K562 (cell line): ENCODE measurements at regions not wholly inside any gene's neighbourhood (a gene's known extent, or its start where the extent isn't known, plus 50 kb on each side); places are given as distances from the start of the nearest gene placed in this dataset.

Experiments used
- ATAC-seq: fragments of 200-7000 bp; cut with Tn5 transposase; 3 replicates; pipeline ENCODE4 v1.9.1; 2020; ENCODE audit warnings: moderate library complexity
- BruUV-seq: library from RNA; stranded (reverse); fragments of 400-500 nt; replicated peaks from 2 replicates; lab custom pipeline; 2021; lab: Mats Ljungman, UMichigan
- CTCF ChIA-PET: fragments of 300-600 bp; formaldehyde crosslinking; extraction: SDS; loops from one replicate; lab custom pipeline; 2021; ENCODE audit warnings: low intra/inter-chr PET ratio; lab: Yijun Ruan, JAX
- POLR2A ChIA-PET: fragments of 300-600, 350-650 bp; sonication (Branson Sonifier 250); formaldehyde crosslinking; extraction: SDS; loops from one replicate; lab custom pipeline; 2021; ENCODE audit warnings: antibody characterized with exemption, inconsistent platforms; lab: Yijun Ruan, JAX
- DNase-seq, 4 experiments: peaks; one replicate each; pipeline versions ENCODE4 v3.0.0 to v3.0.0-alpha.2; 2011 to 2018; ENCODE audit warnings: low spot score in 3 of 4, mixed read lengths in 3 of 4; ENCODE audit errors: extremely low read depth in 1 of 4
- FAIRE-seq: peaks from 2 replicates; lab custom pipeline; 2011; peaks lifted over from hg19 to GRCh38; lab: Jason Lieb, UNC
- H2AFZ ChIP-seq: 2 replicates; pipeline ENCODE4 v1.6.0; 2011; ENCODE audit warnings: low read depth, low read length, control low read depth, inconsistent platforms
- H3K27ac ChIP-seq: fragments of 200-600 bp; 3 replicates; pipeline ENCODE4 v1.8.0; 2011; ENCODE audit warnings: low read depth, mild to moderate bottlenecking, control low read depth, inconsistent platforms, low read length, moderate library complexity, mixed read lengths; ENCODE audit errors: extremely low read depth
- H3K27me3 ChIP-seq, 2 experiments: fragments of 300-600 bp in 1 of 2; 2 replicates in 1 of 2; 3 replicates in 1 of 2; pipeline versions ENCODE4 v1.6.0 to v1.8.0; 2011; ENCODE audit warnings: inconsistent platforms in 2 of 2, low read length in 2 of 2, mild to moderate bottlenecking in 1 of 2, mixed read lengths in 1 of 2, moderate library complexity in 1 of 2; ENCODE audit not compliant: control insufficient read depth in 2 of 2, insufficient read depth in 2 of 2
- H3K36me3 ChIP-seq: fragments of 300-600 bp; 3 replicates; pipeline ENCODE4 v1.8.0; 2011; ENCODE audit warnings: mild to moderate bottlenecking, low read length, inconsistent platforms; ENCODE audit not compliant: control insufficient read depth, insufficient read depth
- H3K4me1 ChIP-seq, 2 experiments: fragments of 200-600 bp in 1 of 2; replicated peaks in 1 of 2; 2 replicates in 1 of 2; 3 replicates in 1 of 2; pipeline versions ENCODE4 v1.5.1 to v1.8.0; 2011; ENCODE audit warnings: inconsistent platforms in 2 of 2, low read length in 2 of 2, mild to moderate bottlenecking in 1 of 2, mixed read lengths in 1 of 2, moderate library complexity in 1 of 2; ENCODE audit not compliant: control insufficient read depth in 2 of 2, insufficient read depth in 2 of 2
- H3K4me2 ChIP-seq: 2 replicates; pipeline ENCODE4 v1.6.1; 2011; ENCODE audit warnings: low read length, control low read depth, inconsistent platforms, mixed read lengths; ENCODE audit not compliant: insufficient read depth
- H3K4me3 ChIP-seq: fragments of 200-600 bp; sonication (generic), shearing (Covaris generic); 2 replicates; pipeline ENCODE4 v1.5.1; 2016; ENCODE audit warnings: control low read depth, inconsistent platforms
- H3K79me2 ChIP-seq: fragments of 200-600 bp; 3 replicates; pipeline ENCODE4 v1.8.0; 2011; ENCODE audit warnings: low read length, inconsistent platforms; ENCODE audit not compliant: control insufficient read depth, insufficient read depth
- H3K9ac ChIP-seq, 2 experiments: 2 replicates each; pipeline versions ENCODE4 v1.6.0 to v1.6.1; 2011; ENCODE audit warnings: low read depth in 2 of 2, low read length in 2 of 2, control low read depth in 1 of 2, inconsistent platforms in 1 of 2, mild to moderate bottlenecking in 1 of 2, mixed read lengths in 1 of 2; ENCODE audit not compliant: insufficient read depth in 1 of 2
- H3K9me1 ChIP-seq: one replicate; pipeline ENCODE4 v1.6.0; 2011; ENCODE audit warnings: inconsistent platforms, mild to moderate bottlenecking, low read length, moderate library complexity; ENCODE audit not compliant: control insufficient read depth, insufficient read depth
- H3K9me3 ChIP-seq: replicated peaks from 2 replicates; pipeline ENCODE4 v1.5.1; 2011; ENCODE audit warnings: low read depth, low read length, inconsistent platforms; ENCODE audit not compliant: control insufficient read depth, insufficient read depth
- H4K20me1 ChIP-seq: replicated peaks from 2 replicates; pipeline ENCODE4 v1.6.1; 2011; ENCODE audit warnings: low read length, inconsistent platforms, mixed read lengths; ENCODE audit not compliant: control insufficient read depth, insufficient read depth
- BHLHE40 ChIP-seq: IDR thresholded peaks from 2 replicates; pipeline ENCODE4 v1.6.1; 2011; ENCODE audit warnings: low read length, improper control_type of control experiment
- CTCF ChIP-seq, 3 experiments: IDR thresholded peaks in 2 of 3; conservative IDR thresholded peaks in 1 of 3; 2 replicates each; pipeline ENCODE4 v1.5.1; 2011 to 2012; ENCODE audit warnings: low read length in 3 of 3, mild to moderate bottlenecking in 3 of 3, control low read depth in 2 of 3, improper control_type of control experiment in 1 of 3, inconsistent platforms in 1 of 3, low read depth in 1 of 3, mixed read lengths in 1 of 3, moderate library complexity in 1 of 3; ENCODE audit not compliant: insufficient read depth in 2 of 3
- DEAF1 ChIP-seq: fragments of 450-650 bp; formaldehyde crosslinking; IDR thresholded peaks from 2 replicates; pipeline ENCODE4 v1.4.0; 2020; ENCODE audit warnings: mild to moderate bottlenecking, moderate library complexity
- ELK3 ChIP-seq: fragments of 450-650 bp; formaldehyde crosslinking; IDR thresholded peaks from 2 replicates; pipeline ENCODE4 v1.4.0; 2020; ENCODE audit warnings: mild to moderate bottlenecking
- GATA2 ChIP-seq: sonication (generic); formaldehyde crosslinking; IDR thresholded peaks from 2 replicates; pipeline ENCODE4 v1.4.0; 2020; ENCODE audit warnings: mild to moderate bottlenecking, missing genetic modification reagents
- GTF2E2 ChIP-seq: fragments of 200-800 bp; sonication (Bioruptor generic); IDR thresholded peaks from 2 replicates; pipeline ENCODE4 v1.6.1; 2016; ENCODE audit warnings: missing genetic modification characterization, missing compliant biosample characterization
- ID3 ChIP-seq, 2 experiments: fragments of 250-450 bp in 1 of 2; fragments of 450-650 bp in 1 of 2; sonication (Bioruptor Pico) in 1 of 2; IDR thresholded peaks; 2 replicates each; pipeline versions ENCODE4 v1.6.1 to v1.8.0; 2016 to 2021; ENCODE audit warnings: mild to moderate bottlenecking in 2 of 2, moderate library complexity in 2 of 2, missing compliant biosample characterization in 1 of 2, missing genetic modification characterization in 1 of 2
- NFATC3 ChIP-seq: fragments of 450-650 bp; IDR thresholded peaks from 2 replicates; pipeline ENCODE4 v1.6.1; 2017; ENCODE audit warnings: mild to moderate bottlenecking
- RAD21 ChIP-seq, 2 experiments: fragments of 250-450 bp in 1 of 2; fragments of 450-650 bp in 1 of 2; sonication (Bioruptor Pico) in 1 of 2; formaldehyde crosslinking in 1 of 2; IDR thresholded peaks in 1 of 2; conservative IDR thresholded peaks in 1 of 2; 2 replicates each; pipeline versions ENCODE4 v1.4.0 to v1.8.0; 2020 to 2022; ENCODE audit warnings: mild to moderate bottlenecking in 2 of 2, moderate library complexity in 1 of 2
- RUNX1 ChIP-seq: sonication (generic); IDR thresholded peaks from 2 replicates; pipeline ENCODE4 v1.6.1; 2016; ENCODE audit warnings: antibody characterized with exemption, low read depth
- SMAD3 ChIP-seq: fragments of 450-650 bp; formaldehyde crosslinking; conservative IDR thresholded peaks from 2 replicates; pipeline ENCODE4 v1.4.0; 2020; ENCODE audit warnings: mild to moderate bottlenecking
- WGBS: fragments of 100-300 bp; shearing (Covaris generic); methylation state at CpG from one replicate; pipeline ENCODE4 v1.1.6; 2016; ENCODE audit warnings: low coverage, mixed read lengths; ENCODE audit not compliant: insufficient coverage; ENCODE audit errors: missing lambda C conversion rate; 5-methylcytosine and 5-hydroxymethylcytosine counted together
- in situ Hi-C: fragments of 300-500 bp; cut with MboI; formaldehyde crosslinking; loops from 4 replicates; pipeline ENCODE4 v1.15.0; 2018; ENCODE audit warnings: inconsistent platforms, mixed read lengths
- intact Hi-C: fragments of 100-400 bp; cut with micrococcal nuclease; formaldehyde crosslinking; loops from 2 replicates; pipeline ENCODE4 v1.14.2; 2022

GRCh38 chr4:81919223-81919622 lies 447.5 kb upstream of the RASGEF1B start:
- WGBS: 0% methylated on average over 4 of the region's 4 CpGs
- H3K79me2 ChIP-seq: no peaks in the 10 kb centered on the region
- peaks cover 0 to 11% of the 10 kb centered on the region in 2 experiments; a peak in 3 of 5 replicates for H3K27me3 ChIP-seq
- H2AFZ ChIP-seq: no peak overlapping the region
- H3K36me3 ChIP-seq: no peaks in the 10 kb centered on the region
- ChIA-PET POLR2A (no interaction called here), CTCF (no interaction called here)
- no peaks in the 10 kb centered on the region for H4K20me1 ChIP-seq
- no peaks in the 10 kb centered on the region for H3K4me1 ChIP-seq
- FAIRE-seq (peak; percentile 86), ATAC-seq (peak; percentile 98), DNase-seq (peak; percentile 25 to 46 (median 32))
- no TSS peak for BruUV-seq
- no peak overlapping the region for H3K4me3 ChIP-seq
- no peak overlapping the region for H3K27ac ChIP-seq
- in situ Hi-C loops (loop anchor here (10.0 kb wide), 1 partner anchor 514 kb away; no protein-coding TSS in a partner anchor), intact Hi-C loops (loop anchor here (2.0 to 5.0 kb wide), 2 partner anchors 452 to 514 kb away; no protein-coding TSS in a partner anchor)
- H3K9ac ChIP-seq: no peak overlapping the region
- no peaks in the 10 kb centered on the region for H3K9me3 ChIP-seq
- no peak overlapping the region for H3K4me2 ChIP-seq
- H3K9me1 ChIP-seq: no peaks in the 10 kb centered on the region
- no peak for TF ChIP-seq RUNX1
- TF ChIP-seq GATA2: no peak
- TF ChIP-seq CTCF (IDR thresholded peaks at IDR 0.05 in 2 of 3, conservative IDR thresholded peaks at IDR 0.05 in 1 of 3; ENCODE audit: insufficient read depth in 2 of 3, low read depth in 1 of 3, low read length in 3 of 3): peak; percentile 57 to 61 (median 58)
- TF ChIP-seq DEAF1 (CRISPR knock-in tag): 0 out of 2 replicates have a peak, but pooled peaks have one; percentile 14
- TF ChIP-seq ID3 (CRISPR knock-in tag; IDR thresholded peaks at IDR 0.05): no peak
- no peak for TF ChIP-seq ID3 (tag; IDR thresholded peaks at IDR 0.05)
- TF ChIP-seq BHLHE40: peak; percentile 86
- TF ChIP-seq RAD21 (CRISPR knock-in tag; conservative IDR thresholded peaks at IDR 0.05 in 1 of 2, IDR thresholded peaks at IDR 0.05 in 1 of 2): peak; percentile 33 to 46
- no peak for TF ChIP-seq NFATC3
- no peak for TF ChIP-seq GTF2E2 (tag)
- TF ChIP-seq ELK3: no peak
- TF ChIP-seq SMAD3: no peak
